ENCODE measurements at regions not wholly inside any gene's neighbourhood (a gene's known extent, or its start where the extent isn't known, plus 50 kb on each side); places are given as distances from the start of the nearest gene placed in this dataset.

DNA sequence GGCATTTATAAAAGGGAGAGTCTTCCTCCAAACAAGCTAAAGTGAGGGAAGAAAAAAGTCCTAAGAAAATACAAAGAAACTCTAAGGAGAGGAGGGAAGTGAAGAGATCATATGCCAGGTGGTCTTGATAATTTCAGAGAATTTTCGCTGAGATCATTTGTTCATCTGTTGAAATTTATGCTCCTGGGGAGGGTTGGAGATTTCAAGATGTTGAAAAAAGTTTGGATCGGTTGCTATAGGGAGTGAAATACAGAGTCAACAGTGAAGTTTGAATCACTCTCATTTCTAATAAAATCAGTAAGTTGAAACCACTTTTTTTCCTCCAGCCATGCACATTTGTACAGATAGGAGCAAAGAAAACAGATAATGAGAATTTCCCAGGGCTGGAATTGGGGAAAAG is 299.1 kb upstream of the ADAMTS5 start:
- H3K9me3 ChIP-seq (ENCODE audit: control insufficient read depth in 1 of 2, low read length in 2 of 2): no peaks in the 10 kb centered on the region
- H3K27ac ChIP-seq (ENCODE audit: low read length): no peak overlapping the region
- H3K27me3 ChIP-seq (ENCODE audit: low read depth, low read length): no peaks in the 10 kb centered on the region
- no peaks in the 10 kb centered on the region for H3K36me3 ChIP-seq (ENCODE audit: control insufficient read depth in 1 of 2, insufficient read depth in 2 of 2, low read length in 2 of 2)
- H3K4me1 ChIP-seq (ENCODE audit: control insufficient read depth in 1 of 2, insufficient read depth in 2 of 2, low read length in 2 of 2): no peaks in the 10 kb centered on the region
- H3K4me3 ChIP-seq (ENCODE audit: low read depth in 1 of 2, low read length in 2 of 2): no peak overlapping the region

DNA sequence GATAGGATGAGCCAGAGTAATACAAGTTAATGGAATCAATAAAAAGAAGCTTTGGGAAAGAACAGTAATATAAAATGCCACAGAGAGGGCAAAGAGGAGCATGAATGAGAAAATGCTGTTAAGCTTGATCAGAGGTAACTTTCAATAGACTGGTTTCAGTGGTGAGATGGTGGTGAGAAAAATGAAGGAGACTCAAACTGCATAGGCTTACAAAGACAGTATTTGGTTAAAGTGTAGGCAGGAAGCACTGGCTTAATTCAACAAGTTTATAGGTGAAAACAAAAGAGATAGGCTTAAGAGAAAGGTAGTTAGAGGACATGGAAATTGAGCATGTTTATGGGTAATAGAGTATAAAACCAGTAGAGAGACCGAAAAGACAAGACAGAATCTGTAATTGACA is 298.6 kb upstream of the ADAMTS5 start:
- Histone ChIP-seq H3K4me3 (ENCODE audit: low read depth in 1 of 2, low read length in 2 of 2) (no peak overlapping the region), H3K27ac (ENCODE audit: low read length) (no peak overlapping the region)

DNA sequence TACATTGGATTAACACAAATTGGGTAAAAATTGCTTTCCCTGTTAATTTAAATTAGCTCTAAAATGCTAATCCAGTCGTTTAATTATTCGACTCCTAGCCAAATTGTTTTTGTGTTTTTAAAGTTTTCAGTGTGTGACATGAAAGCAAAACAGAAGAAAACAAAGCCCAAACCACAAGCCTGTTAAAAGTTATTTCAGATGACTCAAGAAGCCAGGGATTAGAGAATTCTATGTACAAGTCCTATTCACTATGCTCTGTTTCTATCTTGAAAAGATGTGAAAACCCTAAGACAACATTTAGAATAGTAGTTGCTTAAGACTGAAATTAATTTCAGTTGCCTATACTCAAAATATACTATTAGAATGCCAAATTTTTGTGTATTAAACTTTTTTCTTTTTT is 294.8 kb upstream of the ADAMTS5 start:
- Histone ChIP-seq H3K27ac (ENCODE audit: low read length) (no peak overlapping the region), H3K4me1 (ENCODE audit: control insufficient read depth in 1 of 2, insufficient read depth in 2 of 2, low read length in 2 of 2) (no peaks in the 10 kb centered on the region), H3K36me3 (ENCODE audit: control insufficient read depth in 1 of 2, insufficient read depth in 2 of 2, low read length in 2 of 2) (no peaks in the 10 kb centered on the region), H3K27me3 (ENCODE audit: low read depth, low read length) (no peaks in the 10 kb centered on the region), H3K9me3 (ENCODE audit: control insufficient read depth in 1 of 2, low read length in 2 of 2) (no peaks in the 10 kb centered on the region), H3K4me3 (ENCODE audit: low read depth in 1 of 2, low read length in 2 of 2) (no peak overlapping the region)

More for the DNA sequence above, 298.6 kb upstream of the ADAMTS5 start:
- Histone ChIP-seq H3K4me1 (ENCODE audit: control insufficient read depth in 1 of 2, insufficient read depth in 2 of 2, low read length in 2 of 2) (no peaks in the 10 kb centered on the region), H3K36me3 (ENCODE audit: control insufficient read depth in 1 of 2, insufficient read depth in 2 of 2, low read length in 2 of 2) (no peaks in the 10 kb centered on the region), H3K9me3 (ENCODE audit: control insufficient read depth in 1 of 2, low read length in 2 of 2) (no peaks in the 10 kb centered on the region), H3K27me3 (ENCODE audit: low read depth, low read length) (no peaks in the 10 kb centered on the region)

DNA sequence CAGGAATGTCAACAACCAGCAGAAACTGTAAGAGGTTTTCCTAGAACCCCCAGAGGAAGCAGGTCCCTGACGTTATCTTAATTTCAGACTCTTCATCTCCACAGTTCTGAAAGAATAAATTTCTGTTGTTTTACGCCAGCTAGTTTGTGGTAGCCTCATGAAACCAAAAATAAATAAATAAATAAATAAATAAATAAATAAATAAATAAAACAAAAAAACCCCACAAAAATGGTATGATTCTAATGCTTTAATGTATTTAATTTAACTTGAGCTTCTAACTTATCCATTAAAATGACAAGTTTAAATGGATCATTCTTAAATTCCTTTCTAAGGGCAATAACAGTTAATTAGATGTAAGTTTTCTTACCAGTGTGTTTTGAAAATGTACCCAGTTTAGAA is 293.8 kb upstream of the ADAMTS5 start:
- Histone ChIP-seq H3K4me3 (ENCODE audit: low read depth in 1 of 2, low read length in 2 of 2) (no peak overlapping the region), H3K9me3 (ENCODE audit: control insufficient read depth in 1 of 2, low read length in 2 of 2) (no peaks in the 10 kb centered on the region), H3K36me3 (ENCODE audit: control insufficient read depth in 1 of 2, insufficient read depth in 2 of 2, low read length in 2 of 2) (no peaks in the 10 kb centered on the region), H3K27me3 (ENCODE audit: low read depth, low read length) (no peaks in the 10 kb centered on the region), H3K27ac (ENCODE audit: low read length) (no peak overlapping the region), H3K4me1 (ENCODE audit: control insufficient read depth in 1 of 2, insufficient read depth in 2 of 2, low read length in 2 of 2) (no peaks in the 10 kb centered on the region)

DNA sequence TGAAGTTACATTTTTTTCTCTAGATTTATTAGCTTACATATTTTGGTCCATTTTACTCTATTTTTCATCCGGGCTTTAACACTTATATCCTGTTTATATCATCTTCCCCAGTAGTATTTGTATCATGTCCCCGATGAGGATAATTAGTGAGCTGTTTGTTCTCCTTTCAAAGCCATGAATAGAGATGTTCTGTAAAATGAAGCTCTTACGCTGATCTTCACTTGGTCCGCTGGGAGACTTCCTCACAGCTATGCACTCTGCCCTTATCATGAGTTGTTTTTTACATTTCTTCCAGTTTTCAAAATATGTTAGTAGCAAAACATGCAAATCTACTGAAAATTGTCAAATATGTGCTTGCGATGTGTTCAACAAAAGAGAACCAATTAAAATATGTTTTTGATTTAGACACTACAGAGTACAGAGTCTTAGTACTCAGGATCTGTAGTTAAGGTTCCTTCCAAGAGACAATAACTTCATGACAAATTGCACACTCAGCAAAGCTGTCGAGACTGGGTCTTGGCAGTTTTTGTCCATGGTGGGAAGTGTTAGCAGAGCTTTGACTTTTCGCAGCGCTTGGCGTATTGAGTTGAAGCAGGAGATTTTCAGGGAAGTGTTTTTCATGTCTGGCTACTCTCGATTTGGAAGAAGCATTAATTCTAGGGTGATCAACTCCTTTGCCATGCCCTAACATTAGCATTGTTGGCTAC is 292.0 kb upstream of the ADAMTS5 start:
- Histone ChIP-seq H3K27ac (ENCODE audit: low read length) (no peak overlapping the region), H3K36me3 (ENCODE audit: control insufficient read depth in 1 of 2, insufficient read depth in 2 of 2, low read length in 2 of 2) (no peaks in the 10 kb centered on the region), H3K4me3 (ENCODE audit: low read depth in 1 of 2, low read length in 2 of 2) (no peak overlapping the region), H3K4me1 (ENCODE audit: control insufficient read depth in 1 of 2, insufficient read depth in 2 of 2, low read length in 2 of 2) (no peaks in the 10 kb centered on the region), H3K27me3 (ENCODE audit: low read depth, low read length) (no peaks in the 10 kb centered on the region), H3K9me3 (ENCODE audit: control insufficient read depth in 1 of 2, low read length in 2 of 2) (no peaks in the 10 kb centered on the region)

DNA sequence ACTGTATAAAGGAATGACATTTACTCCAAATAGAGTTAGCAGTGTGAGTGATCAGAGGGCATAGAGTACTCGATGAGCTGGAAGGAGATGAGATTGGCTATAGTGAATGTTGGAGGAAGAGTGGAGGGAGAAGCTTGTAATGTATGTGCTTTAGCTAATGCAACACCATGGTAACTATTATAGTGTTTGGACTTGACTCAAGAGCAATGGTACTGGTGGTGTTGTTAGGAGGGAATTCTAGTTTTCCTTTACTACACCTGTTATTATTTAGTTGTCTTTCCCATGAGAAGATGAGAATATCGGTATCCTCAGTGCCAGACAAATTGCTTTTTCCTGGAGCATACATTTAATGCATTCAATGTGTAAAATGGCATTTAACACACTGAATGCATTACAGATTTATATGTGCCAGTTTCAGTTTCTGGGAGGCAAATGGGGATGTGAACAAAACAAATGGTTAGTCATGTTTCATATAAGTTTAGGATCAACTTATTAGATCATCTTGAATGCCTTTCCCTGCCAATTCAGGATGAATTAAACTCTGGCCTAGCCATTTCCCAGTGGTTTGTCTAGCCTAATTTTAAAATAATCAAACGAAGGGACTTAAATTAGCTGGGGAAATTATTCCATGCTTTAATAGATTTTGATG is 291.1 kb upstream of the ADAMTS5 start:
- Histone ChIP-seq H3K9me3 (ENCODE audit: control insufficient read depth in 1 of 2, low read length in 2 of 2) (no peaks in the 10 kb centered on the region), H3K27me3 (ENCODE audit: low read depth, low read length) (no peaks in the 10 kb centered on the region), H3K4me3 (ENCODE audit: low read depth in 1 of 2, low read length in 2 of 2) (no peak overlapping the region), H3K4me1 (ENCODE audit: control insufficient read depth in 1 of 2, insufficient read depth in 2 of 2, low read length in 2 of 2) (no peaks in the 10 kb centered on the region), H3K27ac (ENCODE audit: low read length) (no peak overlapping the region), H3K36me3 (ENCODE audit: control insufficient read depth in 1 of 2, insufficient read depth in 2 of 2, low read length in 2 of 2) (no peaks in the 10 kb centered on the region)

DNA sequence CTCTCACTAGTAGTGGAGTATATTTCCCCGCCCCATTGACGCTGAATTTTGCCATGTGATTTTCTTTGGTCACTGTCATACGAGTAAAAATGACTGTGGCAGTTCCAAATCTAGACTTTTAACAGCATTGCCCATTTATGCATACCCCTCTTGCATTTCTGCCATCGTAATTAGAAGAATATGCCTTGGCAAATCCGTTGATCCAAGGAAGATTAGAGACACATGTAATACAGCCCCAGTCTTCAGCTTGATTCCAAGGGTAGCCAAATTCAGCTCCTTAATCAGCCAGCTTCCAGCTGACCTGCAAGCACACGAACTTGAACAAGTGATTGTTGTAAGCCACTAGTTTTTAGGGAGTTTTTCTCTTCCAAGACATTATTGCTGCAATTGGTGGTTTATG is 290.3 kb upstream of the ADAMTS5 start:
- Histone ChIP-seq H3K27ac (ENCODE audit: low read length) (no peak overlapping the region), H3K4me1 (ENCODE audit: control insufficient read depth in 1 of 2, insufficient read depth in 2 of 2, low read length in 2 of 2) (no peaks in the 10 kb centered on the region), H3K9me3 (ENCODE audit: control insufficient read depth in 1 of 2, low read length in 2 of 2) (no peaks in the 10 kb centered on the region), H3K27me3 (ENCODE audit: low read depth, low read length) (no peaks in the 10 kb centered on the region), H3K4me3 (ENCODE audit: low read depth in 1 of 2, low read length in 2 of 2) (no peak overlapping the region), H3K36me3 (ENCODE audit: control insufficient read depth in 1 of 2, insufficient read depth in 2 of 2, low read length in 2 of 2) (no peaks in the 10 kb centered on the region)

DNA sequence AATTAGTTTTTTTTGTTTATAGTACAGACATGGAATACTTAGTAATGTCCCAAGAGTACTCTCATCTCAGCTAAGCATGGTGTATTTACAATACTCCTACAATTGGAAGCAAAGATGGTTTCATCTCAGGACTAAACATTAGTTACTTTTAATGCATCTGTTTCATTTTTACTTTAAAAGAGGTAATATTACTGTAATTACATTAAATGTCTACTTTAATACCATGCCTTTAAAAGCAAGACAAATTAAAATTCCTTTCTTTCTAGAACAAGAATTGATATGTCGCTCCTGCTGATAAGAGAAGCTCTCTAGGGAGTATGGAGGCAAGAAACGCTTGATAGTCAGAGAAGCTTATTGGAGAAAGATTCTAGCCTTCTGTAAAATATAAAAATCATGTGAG is 284.9 kb upstream of the ADAMTS5 start:
- Histone ChIP-seq H3K27ac (ENCODE audit: low read length) (no peak overlapping the region), H3K4me3 (ENCODE audit: low read depth in 1 of 2, low read length in 2 of 2) (no peak overlapping the region), H3K36me3 (ENCODE audit: control insufficient read depth in 1 of 2, insufficient read depth in 2 of 2, low read length in 2 of 2) (no peaks in the 10 kb centered on the region), H3K4me1 (ENCODE audit: control insufficient read depth in 1 of 2, insufficient read depth in 2 of 2, low read length in 2 of 2) (no peaks in the 10 kb centered on the region), H3K9me3 (ENCODE audit: control insufficient read depth in 1 of 2, low read length in 2 of 2) (no peaks in the 10 kb centered on the region), H3K27me3 (ENCODE audit: low read depth, low read length) (no peaks in the 10 kb centered on the region)

DNA sequence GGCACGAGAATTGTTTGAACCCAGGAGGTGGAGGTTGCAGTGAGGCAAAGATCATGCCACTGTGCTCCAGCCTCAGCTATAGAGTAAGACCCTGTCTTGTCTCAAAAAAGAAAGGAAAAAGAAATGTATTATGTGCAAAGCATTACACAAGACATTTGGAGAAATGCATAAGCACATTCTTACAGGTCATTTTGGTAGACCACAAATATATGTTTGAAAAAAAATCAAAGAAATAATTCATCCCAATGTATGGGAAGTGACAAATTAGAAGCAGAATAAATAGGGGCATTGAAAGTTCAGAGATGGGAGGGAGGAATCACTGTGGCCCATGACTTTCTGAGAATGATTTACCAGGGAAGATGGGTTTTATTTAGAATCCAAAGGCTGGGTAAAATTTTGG is 283.5 kb upstream of the ADAMTS5 start:
- Histone ChIP-seq H3K36me3 (ENCODE audit: control insufficient read depth in 1 of 2, insufficient read depth in 2 of 2, low read length in 2 of 2) (no peaks in the 10 kb centered on the region), H3K4me3 (ENCODE audit: low read depth in 1 of 2, low read length in 2 of 2) (no peak overlapping the region), H3K9me3 (ENCODE audit: control insufficient read depth in 1 of 2, low read length in 2 of 2) (no peaks in the 10 kb centered on the region), H3K27ac (ENCODE audit: low read length) (no peak overlapping the region), H3K4me1 (ENCODE audit: control insufficient read depth in 1 of 2, insufficient read depth in 2 of 2, low read length in 2 of 2) (no peaks in the 10 kb centered on the region), H3K27me3 (ENCODE audit: low read depth, low read length) (no peaks in the 10 kb centered on the region)

DNA sequence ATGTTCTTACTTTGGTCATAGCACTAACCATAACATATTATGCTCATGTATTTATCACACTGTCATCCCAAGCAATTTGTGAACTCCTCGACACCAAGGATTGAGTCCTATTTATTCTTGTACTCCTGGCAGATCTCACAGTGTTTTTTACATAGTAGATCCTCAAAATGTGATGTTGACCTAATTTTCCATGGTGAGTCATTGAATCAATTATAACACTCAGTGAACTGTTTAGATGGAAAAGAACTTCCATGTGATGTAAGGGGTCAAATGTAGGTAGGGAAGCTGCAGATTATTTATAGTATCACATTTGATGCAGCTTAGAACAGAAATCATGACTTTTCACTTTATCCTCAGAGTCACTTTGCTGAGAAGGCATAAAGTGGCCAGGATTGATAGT is 281.9 kb upstream of the ADAMTS5 start:
- no peak overlapping the region for H3K27ac ChIP-seq (ENCODE audit: low read length)
- no peaks in the 10 kb centered on the region for H3K36me3 ChIP-seq (ENCODE audit: control insufficient read depth in 1 of 2, insufficient read depth in 2 of 2, low read length in 2 of 2)
- H3K4me1 ChIP-seq (ENCODE audit: control insufficient read depth in 1 of 2, insufficient read depth in 2 of 2, low read length in 2 of 2): no peaks in the 10 kb centered on the region
- H3K9me3 ChIP-seq (ENCODE audit: control insufficient read depth in 1 of 2, low read length in 2 of 2): no peaks in the 10 kb centered on the region
- H3K4me3 ChIP-seq (ENCODE audit: low read depth in 1 of 2, low read length in 2 of 2): no peak overlapping the region
- no peaks in the 10 kb centered on the region for H3K27me3 ChIP-seq (ENCODE audit: low read depth, low read length)

DNA sequence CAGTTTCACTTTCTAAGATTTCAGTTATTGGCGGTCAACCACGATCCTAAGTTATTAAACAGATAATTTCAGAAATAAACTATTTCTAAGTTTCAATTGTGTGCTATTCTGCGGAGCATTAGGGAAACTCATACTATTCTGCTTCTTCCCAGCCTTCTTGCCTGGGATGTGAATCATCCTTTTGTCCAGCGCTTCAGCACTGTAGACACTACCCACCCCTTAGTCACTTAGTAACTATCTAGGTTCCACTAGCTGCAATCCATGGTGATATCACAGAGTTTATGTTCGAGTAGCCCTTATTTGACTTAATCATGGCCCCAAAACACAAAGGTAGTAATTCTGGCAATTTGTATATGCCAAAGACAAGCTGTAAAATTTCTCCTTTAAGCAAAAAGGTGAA is 279.9 kb upstream of the ADAMTS5 start:
- Histone ChIP-seq H3K9me3 (ENCODE audit: control insufficient read depth in 1 of 2, low read length in 2 of 2) (no peaks in the 10 kb centered on the region), H3K4me1 (ENCODE audit: control insufficient read depth in 1 of 2, insufficient read depth in 2 of 2, low read length in 2 of 2) (no peaks in the 10 kb centered on the region), H3K36me3 (ENCODE audit: control insufficient read depth in 1 of 2, insufficient read depth in 2 of 2, low read length in 2 of 2) (no peaks in the 10 kb centered on the region), H3K27ac (ENCODE audit: low read length) (no peak overlapping the region), H3K27me3 (ENCODE audit: low read depth, low read length) (no peaks in the 10 kb centered on the region), H3K4me3 (ENCODE audit: low read depth in 1 of 2, low read length in 2 of 2) (no peak overlapping the region)

DNA sequence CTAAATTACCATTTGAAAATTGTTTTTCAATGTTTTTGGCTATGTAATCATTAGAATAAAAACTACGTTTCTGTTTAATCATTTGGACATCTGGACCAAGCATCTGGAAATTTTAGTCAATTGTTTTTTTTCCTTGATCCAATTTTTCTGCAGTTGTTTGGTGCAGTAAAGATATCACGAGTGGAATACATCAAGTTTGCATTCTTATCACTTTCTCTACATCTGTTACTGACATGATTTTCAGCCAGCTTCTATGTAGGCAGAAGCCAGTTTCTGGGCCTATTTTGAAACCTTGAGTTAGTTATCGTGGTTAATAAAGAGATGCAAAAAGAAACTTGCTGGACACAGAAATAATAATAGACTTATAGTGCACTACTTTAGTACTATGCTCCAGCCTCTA is 277.9 kb upstream of the ADAMTS5 start:
- Histone ChIP-seq H3K36me3 (ENCODE audit: control insufficient read depth in 1 of 2, insufficient read depth in 2 of 2, low read length in 2 of 2) (no peaks in the 10 kb centered on the region), H3K27ac (ENCODE audit: low read length) (no peak overlapping the region), H3K27me3 (ENCODE audit: low read depth, low read length) (no peaks in the 10 kb centered on the region), H3K9me3 (ENCODE audit: control insufficient read depth in 1 of 2, low read length in 2 of 2) (no peaks in the 10 kb centered on the region), H3K4me1 (ENCODE audit: control insufficient read depth in 1 of 2, insufficient read depth in 2 of 2, low read length in 2 of 2) (no peaks in the 10 kb centered on the region), H3K4me3 (ENCODE audit: low read depth in 1 of 2, low read length in 2 of 2) (no peak overlapping the region)

Data from muscle layer of duodenum (tissue), 2 donors.